Esophagus muscularis mucosa (tissue), 4 donors: ENCODE measurements at regions not wholly inside any gene's neighbourhood (a gene's known extent, or its start where the extent isn't known, plus 50 kb on each side); places are given as distances from the start of the nearest gene placed in this dataset.
"Not testable (repeated sequence)": the region's sequence is repeated elsewhere in the genome, so short reads cannot be mapped to it uniquely, and the experiment has no call there.

Experiments
- DNase-seq: peaks from one replicate; pipeline ENCODE4 v3.0.0-alpha.2; 2017; ENCODE audit errors: extremely low spot score
- H3K27ac ChIP-seq, 4 donors: fragments of 200-600 bp; sonication (generic); replicated peaks in 1 of 4; 1 replicate in 3 of 4; 2 replicates in 1 of 4; pipeline ENCODE4 v1.5.1; 2016 to 2019; ENCODE audit warnings: mild to moderate bottlenecking in 1 of 4
- H3K27me3 ChIP-seq, 4 donors: fragments of 200-600 bp; sonication (generic); one replicate each; pipeline versions ENCODE4 v1.5.1 to v1.6.0; 2016 to 2019
- H3K36me3 ChIP-seq, 4 donors: fragments of 200-600 bp; sonication (generic); one replicate each; pipeline ENCODE4 v1.5.1; 2016 to 2019
- H3K4me1 ChIP-seq, 4 donors: fragments of 200-600 bp; sonication (generic); one replicate each; pipeline ENCODE4 v1.5.1; 2016 to 2019
- H3K4me3 ChIP-seq, 4 donors: fragments of 200-600 bp; sonication (generic); 1 replicate in 2 of 4; 2 replicates in 2 of 4; pipeline ENCODE4 v1.5.1; 2016 to 2019; ENCODE audit warnings: mild to moderate bottlenecking in 4 of 4, moderate library complexity in 1 of 4
- H3K9me3 ChIP-seq, 4 donors: fragments of 200-600 bp; sonication (generic); 1 replicate in 3 of 4; 2 replicates in 1 of 4; pipeline ENCODE4 v1.5.1; 2016 to 2019
- EP300 ChIP-seq: sonication (generic); formaldehyde crosslinking; IDR thresholded peaks from one replicate; pipeline ENCODE4 v1.6.1; 2017; ENCODE audit warnings: antibody characterized with exemption
- POLR2A ChIP-seq: fragments of 450-650 bp; IDR thresholded peaks from one replicate; pipeline ENCODE4 v1.6.1; 2017; ENCODE audit warnings: antibody characterized with exemption, moderate library complexity, mild to moderate bottlenecking, low read depth
- POLR2AphosphoS5 ChIP-seq, 2 donors: sonication (generic); formaldehyde crosslinking; IDR thresholded peaks; one replicate each; pipeline ENCODE4 v1.6.1; 2017; ENCODE audit warnings: antibody characterized with exemption in 2 of 2
- WGBS: methylation state at CpG from one replicate; pipeline ENCODE4 v1.1.5; 2018; 5-methylcytosine and 5-hydroxymethylcytosine counted together
- intact Hi-C: fragments of 100-400 bp; cut with DNase I; formaldehyde crosslinking; loops from one replicate; pipeline ENCODE4 v1.15.1; 2023
- TF ChIP-seq, protein P1 (sequence below), 3 experiments: fragments of 200-600 bp in 2 of 3; fragments of 450-650 bp in 1 of 3; sonication (generic) in 2 of 3; IDR thresholded peaks; one replicate each; pipeline ENCODE4 v1.5.1; 2017 to 2019; ENCODE audit warnings: antibody characterized with exemption in 3 of 3, mild to moderate bottlenecking in 2 of 3, moderate library complexity in 1 of 3

DNA sequence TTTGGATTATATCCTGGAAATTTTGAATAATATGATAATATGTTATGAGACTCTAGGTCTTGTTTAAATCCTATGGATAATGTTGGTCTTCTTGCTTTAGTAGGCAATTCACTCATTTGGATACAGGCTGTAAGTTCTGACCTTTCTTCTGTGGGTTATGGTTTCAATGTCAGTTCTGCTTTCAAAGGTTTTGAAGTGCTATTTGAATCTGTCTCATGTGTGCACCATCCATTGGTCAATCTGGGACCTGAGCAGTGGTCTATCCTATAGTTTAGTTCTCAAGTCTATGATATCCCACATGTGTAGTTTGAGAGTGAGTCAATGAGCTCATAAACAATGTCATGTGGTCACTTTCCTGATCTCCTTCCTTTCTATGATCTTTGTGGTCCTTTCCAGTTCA, 94.4 kb downstream of the RMI1 start:
- H3K27me3 ChIP-seq = peaks cover 0 to 3% (median 0%) of the 10 kb centered on the region in 4 donors
- TF ChIP-seq, protein P1, sequence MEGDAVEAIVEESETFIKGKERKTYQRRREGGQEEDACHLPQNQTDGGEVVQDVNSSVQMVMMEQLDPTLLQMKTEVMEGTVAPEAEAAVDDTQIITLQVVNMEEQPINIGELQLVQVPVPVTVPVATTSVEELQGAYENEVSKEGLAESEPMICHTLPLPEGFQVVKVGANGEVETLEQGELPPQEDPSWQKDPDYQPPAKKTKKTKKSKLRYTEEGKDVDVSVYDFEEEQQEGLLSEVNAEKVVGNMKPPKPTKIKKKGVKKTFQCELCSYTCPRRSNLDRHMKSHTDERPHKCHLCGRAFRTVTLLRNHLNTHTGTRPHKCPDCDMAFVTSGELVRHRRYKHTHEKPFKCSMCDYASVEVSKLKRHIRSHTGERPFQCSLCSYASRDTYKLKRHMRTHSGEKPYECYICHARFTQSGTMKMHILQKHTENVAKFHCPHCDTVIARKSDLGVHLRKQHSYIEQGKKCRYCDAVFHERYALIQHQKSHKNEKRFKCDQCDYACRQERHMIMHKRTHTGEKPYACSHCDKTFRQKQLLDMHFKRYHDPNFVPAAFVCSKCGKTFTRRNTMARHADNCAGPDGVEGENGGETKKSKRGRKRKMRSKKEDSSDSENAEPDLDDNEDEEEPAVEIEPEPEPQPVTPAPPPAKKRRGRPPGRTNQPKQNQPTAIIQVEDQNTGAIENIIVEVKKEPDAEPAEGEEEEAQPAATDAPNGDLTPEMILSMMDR (IDR thresholded peaks at IDR 0.05) = no peak
- TF ChIP-seq POLR2AphosphoS5 (IDR thresholded peaks at IDR 0.05) (no peak), POLR2A (no peak), EP300 (no peak)
- intact Hi-C loops = no loop called here
- DNase-seq = no peak
- no peak overlapping the region for H3K4me3 ChIP-seq
- no peaks in the 10 kb centered on the region for H3K4me1 ChIP-seq
- H3K27ac ChIP-seq = no peak overlapping the region
- H3K9me3 ChIP-seq = no peaks in the 10 kb centered on the region
- H3K36me3 ChIP-seq = no peaks in the 10 kb centered on the region

DNA sequence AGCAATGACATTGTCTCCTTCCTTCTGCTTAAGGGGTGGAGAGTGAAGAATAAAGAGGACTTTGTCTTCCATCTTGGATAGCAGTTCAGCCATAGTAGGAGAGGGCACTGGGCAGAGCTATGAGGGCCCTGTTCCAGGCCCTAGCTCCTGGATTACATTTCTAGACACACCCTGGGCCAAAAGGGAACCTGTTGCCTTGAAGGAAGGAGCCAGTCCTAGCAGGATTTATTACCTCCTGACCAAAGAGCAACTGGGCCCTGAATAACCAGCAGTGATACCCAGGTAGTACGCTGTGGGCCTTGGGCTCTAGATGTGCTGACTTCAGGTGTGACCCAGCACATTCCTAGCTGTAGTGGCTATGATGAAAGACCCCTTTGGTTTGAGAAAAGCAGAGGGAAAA, 95.8 kb downstream of the RMI1 start:
- Histone ChIP-seq H3K27me3 (peaks cover 0 to 3% (median 0%) of the 10 kb centered on the region in 4 donors), H3K4me1 (no peaks in the 10 kb centered on the region), H3K4me3 (no peak overlapping the region), H3K9me3 (no peaks in the 10 kb centered on the region), H3K36me3 (no peaks in the 10 kb centered on the region), H3K27ac (no peak overlapping the region)
- WGBS = 90% methylated on average over 1 of the region's 1 CpG
- intact Hi-C loops = no loop called here
- no peak for TF ChIP-seq POLR2AphosphoS5 (IDR thresholded peaks at IDR 0.05)
- TF ChIP-seq, protein P1 (IDR thresholded peaks at IDR 0.05) = no peak
- TF ChIP-seq POLR2A = no peak
- no peak for TF ChIP-seq EP300
- no peak for DNase-seq

- 68% methylated on average over 1 of the region's 1 CpG for WGBS
- H3K27ac ChIP-seq, H3K9me3 ChIP-seq, DNase-seq, H3K4me1 ChIP-seq, H3K27me3 ChIP-seq, H3K4me3 ChIP-seq, intact Hi-C loops, H3K36me3 ChIP-seq: not testable (repeated sequence)
Observed at GRCh38 chr9:84077816-84078215, 97.2 kb downstream of the RMI1 start.

DNA sequence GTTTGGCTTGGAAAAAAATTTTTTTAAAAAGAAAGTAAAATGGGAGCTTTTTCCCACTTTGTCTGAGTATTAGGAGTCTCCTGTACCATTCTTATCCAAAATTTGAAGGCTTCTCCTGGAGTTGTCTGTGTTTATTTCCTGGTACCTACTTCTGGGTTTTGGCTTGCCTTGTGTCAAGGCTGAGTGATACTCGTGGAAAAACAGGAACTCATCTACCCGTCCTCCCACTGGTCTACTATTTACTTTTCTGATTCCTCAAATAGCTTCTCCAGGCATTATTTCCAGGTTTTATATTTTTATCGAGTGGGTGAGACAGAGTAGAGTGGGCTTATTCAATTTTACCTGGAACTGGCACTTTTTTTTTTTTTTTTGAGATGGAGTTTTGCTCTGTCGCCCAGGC, 99.4 kb downstream of the RMI1 start:
- DNase-seq = no peak
- 60% methylated on average over 4 of the region's 4 CpGs for WGBS
- intact Hi-C loops = no loop called here
- Histone ChIP-seq H3K27me3 (peaks cover 0 to 3% (median 0%) of the 10 kb centered on the region in 4 donors), H3K27ac (no peak overlapping the region), H3K4me3 (no peak overlapping the region), H3K4me1 (no peaks in the 10 kb centered on the region), H3K9me3 (no peaks in the 10 kb centered on the region), H3K36me3 (no peaks in the 10 kb centered on the region)
- TF ChIP-seq, protein P1 (IDR thresholded peaks at IDR 0.05) = no peak
- no peak for TF ChIP-seq POLR2A
- TF ChIP-seq EP300 = no peak
- TF ChIP-seq POLR2AphosphoS5 (IDR thresholded peaks at IDR 0.05) = no peak

DNA sequence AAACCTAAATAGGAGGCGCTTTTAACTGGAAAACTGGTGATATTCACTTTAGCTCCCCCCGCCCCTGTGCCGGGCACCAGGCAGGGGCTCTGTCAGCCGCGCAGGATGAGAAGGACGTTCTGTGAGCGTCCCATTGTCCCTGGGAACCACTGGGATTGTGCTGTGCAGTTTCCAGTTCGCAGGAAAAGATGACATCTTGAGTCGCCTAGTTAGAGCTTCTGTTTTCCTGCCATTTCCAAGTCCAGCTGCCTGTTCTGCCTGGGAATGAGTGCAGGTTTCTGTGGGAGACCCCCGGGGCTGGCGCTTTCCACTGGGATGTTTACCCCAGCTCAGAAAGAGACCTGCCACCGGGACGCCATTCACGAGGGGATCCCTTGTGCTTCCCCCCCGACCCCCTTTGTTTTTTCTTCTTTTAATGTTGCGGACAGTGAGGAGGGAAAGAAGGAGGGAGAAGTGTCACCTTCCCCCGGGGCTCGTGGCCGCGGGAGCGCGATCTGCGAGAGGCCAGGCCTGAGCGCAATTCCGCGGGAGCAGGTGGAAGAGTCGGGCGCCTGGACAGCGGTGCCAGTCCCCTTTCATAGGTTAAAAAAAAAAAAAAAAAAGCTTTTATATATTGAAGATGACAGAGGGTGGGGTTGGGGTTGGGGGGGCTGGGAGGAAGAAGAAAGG, 121.5 kb downstream of the RMI1 start:
- 35% methylated on average over 29 of the region's 29 CpGs for WGBS
- DNase-seq = no peak
- Histone ChIP-seq H3K27ac (no peak overlapping the region), H3K36me3 (no peaks in the 10 kb centered on the region), H3K27me3 (peaks cover 0 to 17% (median 4%) of the 10 kb centered on the region in 4 donors), H3K9me3 (no peaks in the 10 kb centered on the region), H3K4me3 (peak overlapping the region in 2 of 4 donors; percentile 4 to 12), H3K4me1 (peaks cover 0 to 8% (median 4%) of the 10 kb centered on the region in 4 donors)
- intact Hi-C loops = no loop called here
- TF ChIP-seq EP300 (no peak), POLR2AphosphoS5 (IDR thresholded peaks at IDR 0.05) (no peak), POLR2A (no peak)
- TF ChIP-seq, protein P1 (IDR thresholded peaks at IDR 0.05) = no peak
